Endothelial cell of umbilical vein (primary cell): ENCODE measurements at regions not wholly inside any gene's neighbourhood (a gene's known extent, or its start where the extent isn't known, plus 50 kb on each side); places are given as distances from the start of the nearest gene placed in this dataset.

Source experiments
- BruUV-seq: library from RNA; stranded (reverse); fragments of 400-500 nt; replicated peaks from 2 replicates; lab custom pipeline; 2021; lab: Mats Ljungman, UMichigan
- CTCF ChIA-PET: fragments of 300-600, 350-600 bp; sonication (Branson Sonifier 250); formaldehyde crosslinking; loops from one replicate; lab custom pipeline; 2021; ENCODE audit warnings: antibody characterized with exemption, inconsistent platforms; lab: Charles Lee
- POLR2A ChIA-PET: fragments of 300-600, 350-600 bp; sonication (Branson Sonifier 250); formaldehyde crosslinking; loops from one replicate; lab custom pipeline; 2021; ENCODE audit warnings: antibody characterized with exemption, inconsistent platforms; lab: Charles Lee
- DNase-seq: peaks from one replicate; pipeline ENCODE4 v3.0.0-alpha.2; 2011; ENCODE audit warnings: low read depth, low spot score
- FAIRE-seq: peaks from 2 replicates; lab custom pipeline; 2011; peaks lifted over from hg19 to GRCh38; lab: Jason Lieb, UNC
- H2AFZ ChIP-seq: 2 replicates; pipeline ENCODE4 v1.6.0; 2012; ENCODE audit warnings: low read depth, low read length, control low read depth, inconsistent platforms
- H3K27ac ChIP-seq: 2 replicates; pipeline ENCODE4 v1.5.1; 2011; ENCODE audit warnings: low read depth, mild to moderate bottlenecking, control low read depth, low read length, moderate library complexity; ENCODE audit not compliant: insufficient read depth
- H3K27me3 ChIP-seq, 2 experiments: 2 replicates each; pipeline versions ENCODE4 v1.6.0 to v1.6.1; 2011; ENCODE audit warnings: low read length in 2 of 2, mixed read lengths in 1 of 2; ENCODE audit not compliant: control insufficient read depth in 2 of 2, insufficient read depth in 2 of 2
- H3K36me3 ChIP-seq, 2 experiments: 2 replicates in 1 of 2; 3 replicates in 1 of 2; pipeline ENCODE4 v1.5.1; 2011; ENCODE audit warnings: low read length in 2 of 2, mild to moderate bottlenecking in 1 of 2, moderate library complexity in 1 of 2; ENCODE audit not compliant: control insufficient read depth in 2 of 2, insufficient read depth in 2 of 2; ENCODE audit errors: extremely low read depth in 1 of 2
- H3K4me1 ChIP-seq: 3 replicates; pipeline ENCODE4 v1.5.1; 2011; ENCODE audit warnings: mild to moderate bottlenecking, low read length; ENCODE audit not compliant: control insufficient read depth, insufficient read depth; ENCODE audit errors: extremely low read depth
- H3K4me2 ChIP-seq: 2 replicates; pipeline ENCODE4 v1.6.1; 2011; ENCODE audit warnings: low read length, control low read depth, mixed read lengths; ENCODE audit not compliant: insufficient read depth
- H3K4me3 ChIP-seq, 3 experiments: fragments of 200-600 bp in 1 of 3; sonication (generic), shearing (Covaris generic) in 1 of 3; replicated peaks in 1 of 3; 2 replicates each; pipeline ENCODE4 v1.5.1; 2011 to 2016; ENCODE audit warnings: control low read depth in 3 of 3, low read length in 3 of 3, mild to moderate bottlenecking in 2 of 3, inconsistent platforms in 1 of 3, low read depth in 1 of 3, moderate library complexity in 1 of 3; ENCODE audit not compliant: insufficient read depth in 1 of 3
- H3K79me2 ChIP-seq: 2 replicates; pipeline ENCODE4 v1.6.0; 2012; ENCODE audit warnings: low read length, inconsistent platforms; ENCODE audit not compliant: control insufficient read depth, insufficient read depth
- H3K9ac ChIP-seq: replicated peaks from 2 replicates; pipeline ENCODE3; 2011; ENCODE audit warnings: low read length, control low read depth; ENCODE audit not compliant: insufficient read depth; ENCODE audit errors: extremely low read depth
- H3K9me1 ChIP-seq: replicated peaks from 3 replicates; pipeline ENCODE4 v1.6.0; 2011; ENCODE audit warnings: mild to moderate bottlenecking, low read length; ENCODE audit not compliant: control insufficient read depth, insufficient read depth; ENCODE audit errors: extremely low read depth
- H3K9me3 ChIP-seq: replicated peaks from 2 replicates; pipeline ENCODE4 v1.5.1; 2012; ENCODE audit warnings: low read length, inconsistent platforms; ENCODE audit not compliant: control insufficient read depth, insufficient read depth
- H4K20me1 ChIP-seq: replicated peaks from 2 replicates; pipeline ENCODE3; 2011; ENCODE audit warnings: mild to moderate bottlenecking, low read length; ENCODE audit not compliant: control insufficient read depth, insufficient read depth; ENCODE audit errors: extremely low read depth
- EZH2 ChIP-seq: IDR thresholded peaks from 2 replicates; pipeline ENCODE4 v1.6.1; 2012; ENCODE audit warnings: borderline replicate concordance, low read depth, mild to moderate bottlenecking, moderate library complexity, low read length, inconsistent platforms; ENCODE audit not compliant: severe bottlenecking
- FOS ChIP-seq: IDR thresholded peaks from 2 replicates; pipeline ENCODE4 v1.6.1; 2011; ENCODE audit warnings: mild to moderate bottlenecking, low read length, moderate library complexity, borderline replicate concordance; ENCODE audit not compliant: insufficient read depth
- GATA2 ChIP-seq: IDR thresholded peaks from 2 replicates; pipeline ENCODE4 v1.7.0; 2011; ENCODE audit warnings: low read depth, mild to moderate bottlenecking, moderate library complexity, mixed read lengths, low read length; ENCODE audit not compliant: insufficient read length, insufficient read depth
- JUN ChIP-seq: IDR thresholded peaks from 2 replicates; pipeline ENCODE4 v1.6.1; 2011; ENCODE audit warnings: borderline replicate concordance, low read depth; ENCODE audit not compliant: insufficient read length, insufficient read depth
- MAX ChIP-seq: IDR thresholded peaks from 2 replicates; pipeline ENCODE4 v1.6.1; 2011; ENCODE audit not compliant: insufficient read depth, insufficient read length
- MYC ChIP-seq: IDR thresholded peaks from one replicate; pipeline ENCODE4 v1.6.1; 2011; ENCODE audit warnings: mild to moderate bottlenecking, low read depth, low read length
- POLR2A ChIP-seq: IDR thresholded peaks from 2 replicates; pipeline ENCODE4 v1.6.1; 2012; ENCODE audit warnings: low read depth, mild to moderate bottlenecking, control low read depth, low read length
- POLR2AphosphoS5 ChIP-seq: IDR thresholded peaks from 2 replicates; pipeline ENCODE4 v1.6.1; 2012; ENCODE audit warnings: low read depth, mild to moderate bottlenecking, control low read depth, low read length, moderate library complexity; ENCODE audit not compliant: insufficient read depth
- dilution Hi-C: fragments of 300-500 bp; cut with MboI; formaldehyde crosslinking; loops from one replicate; pipeline ENCODE4 v1.15.0; 2019; ENCODE audit warnings: low sequenced_read_pairs; ENCODE audit not compliant: extremely low pct_ligation_motif_present
- intact Hi-C: fragments of 100-400 bp; cut with micrococcal nuclease; formaldehyde crosslinking; loops from one replicate; pipeline ENCODE4 v1.10.0; 2022

GRCh38 chr11:92500453-92500852 is 275.8 kb downstream of the FAT3 start:
- DNase-seq = no peak
- dilution Hi-C loops (no loop called here), intact Hi-C loops (no loop called here)
- TF ChIP-seq GATA2 (no peak), JUN (no peak), POLR2A (no peak), MYC (no peak), MAX (no peak)
- Histone ChIP-seq H2AFZ (no peak overlapping the region), H3K9me1 (no peaks in the 10 kb centered on the region), H3K27me3 (no peaks in the 10 kb centered on the region), H3K4me3 (no peak overlapping the region), H3K4me1 (no peaks in the 10 kb centered on the region), H3K4me2 (no peak overlapping the region), H3K79me2 (no peaks in the 10 kb centered on the region), H3K9ac (no peak overlapping the region), H4K20me1 (no peaks in the 10 kb centered on the region), H3K36me3 (no peaks in the 10 kb centered on the region), H3K27ac (no peak overlapping the region), H3K9me3 (no peaks in the 10 kb centered on the region)
- POLR2A ChIA-PET = no interaction called here
- CTCF ChIA-PET = no interaction called here
- no peak for FAIRE-seq
- BruUV-seq = no TSS peak

GRCh38 chr11:92501066-92501739 is 276.6 kb downstream of the FAT3 start:
- intact Hi-C loops (no loop called here), dilution Hi-C loops (no loop called here)
- Histone ChIP-seq H3K4me1 (no peaks in the 10 kb centered on the region), H3K27ac (no peak overlapping the region), H3K36me3 (no peaks in the 10 kb centered on the region), H2AFZ (no peak overlapping the region), H3K9ac (no peak overlapping the region), H3K9me1 (no peaks in the 10 kb centered on the region), H3K79me2 (no peaks in the 10 kb centered on the region), H3K27me3 (no peaks in the 10 kb centered on the region), H3K4me2 (no peak overlapping the region), H3K4me3 (no peak overlapping the region), H4K20me1 (no peaks in the 10 kb centered on the region), H3K9me3 (no peaks in the 10 kb centered on the region)
- FAIRE-seq (no peak), DNase-seq (no peak)
- BruUV-seq = no TSS peak
- CTCF ChIA-PET = no interaction called here
- POLR2A ChIA-PET = no interaction called here
- TF ChIP-seq POLR2A = no peak
- no peak for TF ChIP-seq FOS
- no peak for TF ChIP-seq GATA2
- no peak for TF ChIP-seq JUN
- TF ChIP-seq MAX = no peak
- no peak for TF ChIP-seq EZH2
- no peak for TF ChIP-seq POLR2AphosphoS5
